Activated CD4-positive, alpha-beta T cell treated with anti-CD3 and anti-CD28 coated beads, Interleukin-2, amount 10 ng/mL, durations not matched to agents 24 days and 14 days (primary cell): ENCODE measurements at regions not wholly inside any gene's neighbourhood (a gene's known extent, or its start where the extent isn't known, plus 50 kb on each side); places are given as distances from the start of the nearest gene placed in this dataset.
"Not testable (repeated sequence)": the region's sequence is repeated elsewhere in the genome, so short reads cannot be mapped to it uniquely, and the experiment has no call there.

Experiments
- DNase-seq: peaks from one replicate; pipeline ENCODE4 v3.0.0; 2022
- H3K27ac Mint-ChIP-seq: one replicate; pipeline ENCODE4 v1.8.0; 2022; ENCODE audit warnings: mild to moderate bottlenecking, mixed read lengths
- H3K27me3 Mint-ChIP-seq: one replicate; pipeline ENCODE4 v1.8.0; 2022; ENCODE audit warnings: mixed read lengths
- H3K36me3 Mint-ChIP-seq: one replicate; pipeline ENCODE4 v1.8.0; 2022; ENCODE audit warnings: low read depth, mild to moderate bottlenecking, mixed read lengths
- H3K4me1 Mint-ChIP-seq: one replicate; pipeline ENCODE4 v1.8.0; 2021; ENCODE audit warnings: mixed read lengths
- H3K4me3 Mint-ChIP-seq: one replicate; pipeline ENCODE4 v1.8.0; 2022; ENCODE audit warnings: mild to moderate bottlenecking, moderate library complexity, mixed read lengths
- H3K9me3 Mint-ChIP-seq: one replicate; pipeline ENCODE4 v1.8.0; 2021; ENCODE audit warnings: mixed read lengths
- intact Hi-C: fragments of 100-400 bp; cut with micrococcal nuclease; formaldehyde crosslinking; loops from one replicate; pipeline ENCODE4 v1.15.1; 2023

DNA sequence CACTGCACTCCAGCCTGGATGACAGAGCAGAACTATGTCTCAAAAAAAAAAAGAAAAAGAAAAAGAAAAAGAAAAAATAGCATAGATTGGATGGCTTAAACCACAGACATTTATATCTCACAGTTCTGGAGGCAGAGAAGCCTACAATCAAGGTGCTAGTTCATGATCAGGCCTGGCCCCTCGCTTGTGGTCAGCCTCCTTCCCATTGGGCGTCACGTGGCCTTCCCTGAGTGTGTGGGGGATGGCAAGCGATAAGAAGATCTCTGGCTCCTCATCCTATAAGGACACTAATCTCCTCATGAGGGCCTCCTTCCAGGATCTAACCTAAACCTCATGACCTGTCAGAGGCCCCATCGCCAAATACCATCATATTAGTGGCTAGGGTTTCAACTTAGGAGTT, 320.2 kb upstream of the SPATA31A3 start:
- H3K27me3 Mint-ChIP-seq, H3K4me3 Mint-ChIP-seq, intact Hi-C loops: not testable (repeated sequence)

DNA sequence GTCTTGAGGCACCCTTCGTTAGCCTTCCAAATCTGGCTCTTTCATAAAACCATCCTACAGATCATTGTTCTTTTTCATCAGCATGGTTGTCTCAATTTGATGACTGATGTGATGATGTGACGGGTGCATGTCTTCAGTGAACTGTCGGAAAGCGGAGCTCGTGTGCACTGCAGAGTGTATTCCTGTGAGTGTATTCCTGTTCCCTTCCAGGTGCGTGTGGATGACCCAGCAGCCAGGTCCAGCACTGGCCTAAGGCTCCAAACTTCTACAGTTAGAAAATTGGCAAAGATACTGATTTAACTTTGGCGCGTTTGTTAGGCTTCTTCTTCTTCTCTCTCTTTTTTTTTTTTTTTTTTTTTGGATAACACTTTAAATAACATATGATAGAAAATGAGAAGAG, 314.8 kb upstream of the SPATA31A3 start:
- H3K27ac Mint-ChIP-seq, DNase-seq, intact Hi-C loops, H3K36me3 Mint-ChIP-seq, H3K27me3 Mint-ChIP-seq, H3K9me3 Mint-ChIP-seq, H3K4me1 Mint-ChIP-seq, H3K4me3 Mint-ChIP-seq: not testable (repeated sequence)

More for the DNA sequence above, 320.2 kb upstream of the SPATA31A3 start:
- H3K36me3 Mint-ChIP-seq, H3K27ac Mint-ChIP-seq, H3K4me1 Mint-ChIP-seq, DNase-seq, H3K9me3 Mint-ChIP-seq: not testable (repeated sequence)

DNA sequence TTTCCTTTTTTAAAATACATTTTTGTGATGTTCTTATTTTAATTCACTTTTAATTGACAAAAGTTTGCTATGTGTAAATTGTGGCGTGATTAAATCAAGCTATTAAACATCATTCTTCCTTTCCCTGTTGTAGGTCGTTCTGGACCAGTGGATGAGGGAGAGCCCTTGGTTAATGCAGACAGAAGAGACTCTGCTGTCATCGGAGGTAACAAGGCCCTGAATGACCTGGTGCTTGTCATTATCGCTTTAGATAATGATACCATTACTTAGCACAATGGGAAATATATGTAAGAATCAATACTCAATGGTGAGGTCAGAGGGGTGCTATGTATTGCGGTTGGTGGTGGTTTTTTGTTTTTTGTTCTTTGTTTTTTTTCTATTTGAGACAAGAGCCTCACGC, 296.4 kb upstream of the SPATA31A3 start:
- H3K4me3 Mint-ChIP-seq = not testable (repeated sequence)

DNA sequence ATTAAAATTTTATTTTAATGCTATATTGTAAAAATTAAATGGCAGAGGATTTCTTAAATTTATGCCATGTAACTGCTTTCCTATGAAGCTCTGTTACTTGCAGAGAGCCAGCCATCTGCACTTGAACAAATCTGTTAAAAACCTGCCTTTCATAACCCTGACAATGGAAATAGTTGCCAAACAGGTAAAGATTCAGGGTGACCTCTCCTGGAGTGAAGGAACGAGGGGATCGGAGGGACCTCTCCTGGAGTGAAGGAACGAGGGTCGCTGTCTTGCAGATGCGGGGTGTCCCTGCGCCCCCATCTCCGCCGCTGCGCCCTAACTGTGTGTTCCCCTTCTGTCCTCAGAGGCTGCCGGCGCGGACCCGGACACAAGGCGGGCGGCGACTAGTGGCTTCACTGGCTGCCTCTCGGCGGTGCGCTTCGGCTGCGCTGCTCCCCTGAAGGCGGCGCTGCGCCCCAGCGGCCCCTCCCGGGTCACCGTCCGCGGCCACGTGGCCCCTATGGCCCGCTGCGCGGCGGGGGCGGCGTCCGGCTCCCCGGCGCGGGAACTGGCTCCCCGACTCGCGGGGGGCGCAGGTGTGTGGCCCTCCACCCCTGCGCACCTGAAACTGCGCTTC, 295.9 kb upstream of the SPATA31A3 start:
- DNase-seq, H3K9me3 Mint-ChIP-seq, intact Hi-C loops, H3K36me3 Mint-ChIP-seq, H3K27me3 Mint-ChIP-seq, H3K4me3 Mint-ChIP-seq, H3K27ac Mint-ChIP-seq, H3K4me1 Mint-ChIP-seq: not testable (repeated sequence)

More for the DNA sequence above, 296.4 kb upstream of the SPATA31A3 start:
- H3K36me3 Mint-ChIP-seq, H3K27me3 Mint-ChIP-seq, H3K4me1 Mint-ChIP-seq, intact Hi-C loops, DNase-seq, H3K27ac Mint-ChIP-seq, H3K9me3 Mint-ChIP-seq: not testable (repeated sequence)

DNA sequence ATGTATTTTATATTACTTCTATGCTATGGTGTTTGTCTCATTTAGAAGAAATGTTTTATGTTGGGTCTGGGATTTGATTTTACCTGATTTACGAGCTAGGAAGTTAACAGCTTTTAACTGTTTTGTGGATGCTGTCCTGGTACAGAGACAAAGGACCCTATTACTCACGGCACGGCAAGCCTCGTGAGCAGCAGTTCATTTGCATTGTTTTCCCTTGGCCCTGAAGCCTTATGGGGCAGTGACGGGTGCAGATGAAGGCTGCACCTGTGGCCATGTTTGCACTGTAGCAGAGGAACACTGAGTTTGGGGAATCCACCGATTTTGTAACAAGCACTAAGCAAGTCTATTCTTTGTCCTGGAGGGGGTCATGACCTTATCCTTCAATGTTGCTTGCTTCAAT, 291.9 kb upstream of the SPATA31A3 start:
- intact Hi-C loops, H3K36me3 Mint-ChIP-seq, H3K27me3 Mint-ChIP-seq, H3K27ac Mint-ChIP-seq, H3K4me1 Mint-ChIP-seq, H3K9me3 Mint-ChIP-seq, DNase-seq, H3K4me3 Mint-ChIP-seq: not testable (repeated sequence)

DNA sequence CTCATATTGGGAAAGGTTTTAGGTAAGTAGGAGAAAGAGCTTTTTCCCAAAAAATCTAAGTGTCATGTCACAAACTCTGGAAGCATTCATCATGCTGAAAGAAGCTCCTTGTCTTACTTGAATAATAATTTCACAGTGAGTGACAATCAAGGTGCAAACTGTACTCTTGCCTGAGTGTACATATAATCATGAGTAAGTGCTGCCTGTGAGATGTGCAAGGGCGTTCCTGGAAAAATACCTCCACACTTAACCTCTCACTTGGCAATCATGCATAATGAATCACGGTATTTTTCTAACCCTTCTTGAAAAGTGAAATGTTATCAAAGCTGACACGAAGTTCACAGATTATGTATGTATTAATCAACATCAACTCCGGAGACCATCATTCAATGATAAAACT, 289.2 kb upstream of the SPATA31A3 start:
- H3K4me3 Mint-ChIP-seq = not testable (repeated sequence)

DNA sequence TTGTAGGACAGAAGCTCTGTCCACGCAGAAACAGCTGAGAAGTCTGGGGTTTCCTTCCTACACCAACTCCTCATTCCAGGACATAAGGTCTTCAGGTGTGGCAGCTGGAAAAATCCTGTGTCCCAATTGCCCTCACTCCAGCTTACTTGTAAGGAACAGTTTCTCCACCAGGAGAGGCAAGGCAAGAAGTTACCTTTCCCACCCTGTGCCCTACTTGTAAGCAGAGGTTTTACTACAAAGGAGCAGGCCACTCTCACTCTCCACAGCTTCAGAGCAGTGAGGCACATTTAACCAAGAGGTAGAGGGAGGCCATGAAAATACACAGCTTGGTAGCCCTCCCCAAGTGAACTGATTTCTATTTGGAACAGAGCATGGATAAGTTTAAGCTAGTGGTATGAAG, 277.3 kb upstream of the SPATA31A3 start:
- intact Hi-C loops, H3K4me3 Mint-ChIP-seq, H3K27me3 Mint-ChIP-seq, H3K36me3 Mint-ChIP-seq, H3K4me1 Mint-ChIP-seq, H3K27ac Mint-ChIP-seq, DNase-seq, H3K9me3 Mint-ChIP-seq: not testable (repeated sequence)

More for the DNA sequence above, 289.2 kb upstream of the SPATA31A3 start:
- H3K9me3 Mint-ChIP-seq, DNase-seq, H3K27me3 Mint-ChIP-seq, H3K27ac Mint-ChIP-seq, H3K36me3 Mint-ChIP-seq, intact Hi-C loops, H3K4me1 Mint-ChIP-seq: not testable (repeated sequence)

DNA sequence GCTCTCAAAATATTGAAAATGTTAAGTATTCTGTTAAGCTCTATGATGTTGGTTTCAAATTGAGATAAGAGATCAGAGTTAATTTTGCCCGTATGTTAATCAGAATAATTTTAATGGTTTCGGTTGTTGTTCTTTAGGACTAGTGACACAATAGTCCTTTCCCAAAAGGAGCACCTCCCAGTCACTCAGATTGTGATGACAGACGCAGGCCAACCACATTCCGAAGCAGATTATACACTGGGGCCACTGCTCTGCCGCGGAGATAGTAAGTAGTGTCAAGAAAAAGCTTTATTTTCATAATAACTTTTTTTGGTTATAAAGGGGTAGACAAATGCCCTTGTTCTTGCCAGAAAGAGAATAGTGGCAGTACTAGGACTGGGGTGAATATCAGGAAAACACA, 265.5 kb upstream of the SPATA31A3 start:
- H3K27me3 Mint-ChIP-seq, H3K4me1 Mint-ChIP-seq, intact Hi-C loops, H3K9me3 Mint-ChIP-seq, DNase-seq, H3K27ac Mint-ChIP-seq, H3K36me3 Mint-ChIP-seq, H3K4me3 Mint-ChIP-seq: not testable (repeated sequence)

DNA sequence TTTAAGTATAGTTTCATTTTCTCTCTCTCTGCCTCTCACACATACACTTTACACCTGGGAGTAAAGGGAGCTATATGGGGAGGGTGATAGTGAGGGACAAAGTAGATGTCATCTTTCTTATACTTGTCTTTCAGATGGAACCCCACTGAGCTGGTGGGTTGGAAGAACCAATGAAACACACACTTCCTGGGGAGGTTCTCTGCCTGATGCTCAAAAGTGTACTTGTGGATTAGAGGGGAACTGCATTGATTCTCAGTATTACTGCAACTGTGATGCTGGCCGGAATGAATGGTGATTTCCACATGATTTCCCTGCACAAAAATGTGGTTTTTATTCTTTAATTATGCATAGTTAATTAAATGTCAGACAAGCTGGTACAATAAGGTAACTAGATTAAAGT, 256.6 kb upstream of the SPATA31A3 start:
- H3K4me3 Mint-ChIP-seq, DNase-seq, H3K27me3 Mint-ChIP-seq, H3K36me3 Mint-ChIP-seq, H3K27ac Mint-ChIP-seq, H3K4me1 Mint-ChIP-seq, H3K9me3 Mint-ChIP-seq, intact Hi-C loops: not testable (repeated sequence)

DNA sequence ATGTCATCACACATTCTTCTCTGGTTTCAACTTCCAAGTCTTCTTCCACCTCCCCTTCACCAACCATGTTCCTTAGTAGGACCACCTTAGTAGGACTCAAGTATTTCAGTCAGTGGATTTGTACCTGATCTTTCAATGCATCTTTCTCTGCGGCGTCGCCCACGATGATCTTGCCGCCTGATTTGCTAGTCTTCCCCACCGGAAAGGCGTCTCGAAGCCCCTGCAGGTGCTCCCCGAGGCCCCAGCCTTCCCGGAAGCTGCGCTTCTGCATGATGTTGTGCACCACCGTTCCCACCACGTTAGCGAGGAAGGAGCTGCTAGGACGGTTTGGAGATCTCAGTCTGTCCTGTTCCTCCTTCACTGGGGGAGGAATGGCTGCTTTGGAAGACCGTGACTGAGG, 219.7 kb upstream of the SPATA31A3 start:
- not testable (repeated sequence) for H3K27ac Mint-ChIP-seq, H3K36me3 Mint-ChIP-seq, H3K4me1 Mint-ChIP-seq

DNA sequence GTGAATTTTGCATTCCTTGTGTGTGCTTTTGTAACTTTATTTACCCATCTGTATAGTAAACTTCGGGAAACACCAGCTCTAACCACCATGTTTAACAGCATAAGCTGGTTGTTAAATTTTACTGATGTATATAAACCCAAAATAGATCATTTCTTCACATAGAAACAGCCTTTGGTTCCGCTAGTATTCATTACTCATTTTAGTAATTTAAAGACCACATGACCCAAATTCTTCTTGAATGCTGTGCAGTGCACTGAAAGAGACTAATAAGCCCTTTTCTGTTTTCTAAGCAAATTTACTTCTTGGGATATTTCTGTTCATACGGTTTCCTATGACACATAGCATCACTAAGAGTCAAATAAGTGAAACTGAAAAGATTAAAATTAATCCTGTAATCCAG, 218.5 kb upstream of the SPATA31A3 start:
- DNase-seq, H3K27ac Mint-ChIP-seq, intact Hi-C loops, H3K4me3 Mint-ChIP-seq, H3K9me3 Mint-ChIP-seq, H3K36me3 Mint-ChIP-seq, H3K27me3 Mint-ChIP-seq, H3K4me1 Mint-ChIP-seq: not testable (repeated sequence)

More for the DNA sequence above, 219.7 kb upstream of the SPATA31A3 start:
- DNase-seq, H3K9me3 Mint-ChIP-seq, intact Hi-C loops, H3K4me3 Mint-ChIP-seq, H3K27me3 Mint-ChIP-seq: not testable (repeated sequence)

DNA sequence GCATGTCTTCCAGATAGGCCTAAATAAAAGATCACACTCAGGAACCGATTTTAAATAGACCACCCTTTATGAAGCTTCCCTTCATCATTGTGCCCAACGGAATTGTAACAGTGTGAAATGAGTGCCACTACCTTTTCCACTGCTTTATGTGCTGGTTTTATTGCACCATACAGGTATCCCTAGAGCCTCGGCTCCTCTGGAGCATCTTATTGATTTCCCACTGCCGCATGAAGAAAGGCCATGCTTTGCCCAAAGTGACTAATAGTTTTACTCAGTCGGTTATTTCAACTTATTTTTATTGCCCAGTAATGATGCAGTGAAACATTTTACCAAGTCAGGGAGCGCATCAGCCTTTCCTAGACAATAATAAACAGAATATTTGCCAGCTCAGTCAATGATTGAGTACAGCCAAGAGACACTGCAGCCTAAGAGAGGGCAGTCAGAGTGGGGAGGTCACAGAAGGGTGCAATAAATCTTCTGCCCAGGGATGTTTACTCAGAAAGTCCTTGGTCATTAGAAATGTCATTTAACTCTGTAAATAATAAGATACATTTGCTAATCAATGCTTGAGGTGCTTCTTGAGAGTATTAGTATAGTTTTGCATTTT, 216.6 kb upstream of the SPATA31A3 start:
- H3K36me3 Mint-ChIP-seq, H3K27ac Mint-ChIP-seq, H3K4me3 Mint-ChIP-seq, DNase-seq, intact Hi-C loops, H3K4me1 Mint-ChIP-seq, H3K27me3 Mint-ChIP-seq, H3K9me3 Mint-ChIP-seq: not testable (repeated sequence)

DNA sequence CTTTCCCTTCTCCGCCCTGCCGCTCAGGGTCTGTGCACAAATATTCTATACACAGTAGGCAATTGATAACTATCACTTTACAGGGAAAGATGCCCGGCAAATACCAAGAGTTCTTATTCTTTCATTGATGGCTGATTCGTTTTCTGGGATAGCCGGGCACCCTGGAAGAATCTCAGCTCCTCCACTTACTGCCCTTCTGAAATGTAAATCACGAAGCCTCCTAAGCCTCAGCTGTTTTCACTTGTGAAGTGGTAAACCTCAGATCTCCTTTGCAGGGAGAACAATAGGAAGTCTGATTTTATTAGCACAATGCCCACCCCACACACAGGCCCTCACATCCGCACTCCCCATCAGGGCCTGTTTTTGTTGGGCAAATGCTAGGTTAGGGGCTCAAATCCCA, 203.8 kb upstream of the SPATA31A3 start:
- DNase-seq, H3K27ac Mint-ChIP-seq, H3K9me3 Mint-ChIP-seq, H3K4me3 Mint-ChIP-seq, H3K27me3 Mint-ChIP-seq, H3K36me3 Mint-ChIP-seq, intact Hi-C loops, H3K4me1 Mint-ChIP-seq: not testable (repeated sequence)

DNA sequence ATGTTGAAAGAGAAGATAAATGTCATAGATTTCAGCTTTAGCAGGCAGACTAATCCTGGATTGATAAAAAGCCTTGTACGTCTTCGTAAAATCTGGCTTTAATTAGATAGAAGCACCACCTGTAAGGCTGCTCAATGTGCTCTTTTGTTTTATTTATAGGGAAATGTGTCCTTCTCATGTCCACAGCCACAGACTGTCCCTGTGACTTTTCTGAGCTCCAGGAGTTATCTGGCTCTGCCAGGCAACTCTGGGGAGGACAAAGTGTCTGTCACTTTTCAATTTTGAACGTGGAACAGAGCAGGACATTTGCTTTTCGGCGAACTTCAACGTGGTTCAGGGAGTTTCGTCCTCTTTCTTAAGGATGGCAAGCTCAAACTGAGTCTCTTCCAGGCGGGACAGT, 203.0 kb upstream of the SPATA31A3 start:
- H3K36me3 Mint-ChIP-seq, H3K4me3 Mint-ChIP-seq, H3K4me1 Mint-ChIP-seq, H3K27ac Mint-ChIP-seq, DNase-seq, H3K27me3 Mint-ChIP-seq, H3K9me3 Mint-ChIP-seq, intact Hi-C loops: not testable (repeated sequence)

DNA sequence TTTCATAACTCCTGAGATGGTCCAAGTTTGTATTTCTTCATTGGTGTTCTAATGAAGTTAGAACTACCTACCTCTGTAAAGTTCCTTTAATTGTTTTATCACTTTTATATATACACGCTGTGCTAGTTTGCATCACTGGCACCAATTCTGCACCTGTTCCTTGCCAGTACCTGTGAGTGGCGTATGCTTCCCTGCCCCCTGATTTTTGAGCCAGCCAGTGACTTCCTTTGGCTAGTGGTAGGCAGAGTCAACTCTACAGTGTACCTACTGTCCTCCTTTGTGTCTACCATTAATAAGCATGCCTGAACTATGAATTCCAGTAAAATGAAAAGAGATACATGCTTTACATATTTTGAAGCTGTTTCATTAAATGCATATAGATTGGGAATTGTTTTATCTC, 186.8 kb upstream of the SPATA31A3 start:
- H3K27me3 Mint-ChIP-seq, H3K9me3 Mint-ChIP-seq, DNase-seq, intact Hi-C loops, H3K27ac Mint-ChIP-seq, H3K4me1 Mint-ChIP-seq, H3K4me3 Mint-ChIP-seq, H3K36me3 Mint-ChIP-seq: not testable (repeated sequence)
